GM06990 (cell line): ENCODE measurements at regions not wholly inside any gene's neighbourhood (a gene's known extent, or its start where the extent isn't known, plus 50 kb on each side); places are given as distances from the start of the nearest gene placed in this dataset.

ENCODE experiments used
- DNase-seq: peaks from one replicate; pipeline ENCODE4 v3.0.0-alpha.2; 2011; ENCODE audit not compliant: insufficient read length; ENCODE audit errors: extremely low read depth
- H3K27me3 ChIP-seq: replicated peaks from 2 replicates; pipeline ENCODE4 v1.6.0; 2011; ENCODE audit warnings: low read length; ENCODE audit not compliant: control insufficient read depth, insufficient read depth
- H3K36me3 ChIP-seq: 2 replicates; pipeline ENCODE4 v1.5.1; 2011; ENCODE audit warnings: low read length; ENCODE audit not compliant: control insufficient read depth, insufficient read depth
- H3K4me3 ChIP-seq: replicated peaks from 2 replicates; pipeline ENCODE4 v1.5.1; 2011; ENCODE audit warnings: low read depth, mild to moderate bottlenecking, control low read depth, low read length
- TF ChIP-seq, protein P1 (sequence below): IDR thresholded peaks from 2 replicates; pipeline ENCODE4 v1.5.1; 2011; ENCODE audit warnings: low read length, control low read depth, mild to moderate bottlenecking, inconsistent platforms; ENCODE audit not compliant: insufficient read depth, poor library complexity, severe bottlenecking

DNA sequence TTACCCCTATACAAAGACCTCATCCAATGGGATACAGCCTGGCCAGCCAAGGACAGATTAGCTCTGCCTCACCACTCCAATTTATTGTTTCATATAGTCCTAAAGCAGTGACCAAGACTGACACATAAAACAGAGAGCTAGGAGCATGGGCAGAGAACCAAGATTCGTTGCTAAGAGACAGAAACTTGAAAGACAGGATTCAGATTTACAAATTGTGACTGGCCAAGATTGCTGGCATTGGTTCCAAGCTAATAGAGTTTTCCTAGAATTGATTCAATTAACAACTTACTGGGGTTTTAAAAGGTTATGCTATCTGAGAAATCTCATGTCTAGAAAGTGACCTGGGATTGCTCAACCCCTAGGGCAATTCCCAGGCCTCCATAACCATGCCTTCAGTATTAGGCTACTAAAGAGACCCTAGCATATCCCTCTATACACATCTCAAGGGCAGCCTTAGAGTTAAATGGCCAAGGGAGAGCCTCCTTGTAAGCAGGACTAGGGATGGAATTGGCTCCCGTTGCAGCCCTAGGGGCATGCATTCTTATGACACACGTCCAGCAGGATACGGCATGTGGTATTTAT, 75.6 kb downstream of the ICOS start:
- DNase-seq = no peak
- Histone ChIP-seq H3K36me3 (no peaks in the 10 kb centered on the region), H3K27me3 (no peaks in the 10 kb centered on the region; the same call in 1 of the 2 replicates), H3K4me3 (no peak overlapping the region)
- TF ChIP-seq, protein P1, sequence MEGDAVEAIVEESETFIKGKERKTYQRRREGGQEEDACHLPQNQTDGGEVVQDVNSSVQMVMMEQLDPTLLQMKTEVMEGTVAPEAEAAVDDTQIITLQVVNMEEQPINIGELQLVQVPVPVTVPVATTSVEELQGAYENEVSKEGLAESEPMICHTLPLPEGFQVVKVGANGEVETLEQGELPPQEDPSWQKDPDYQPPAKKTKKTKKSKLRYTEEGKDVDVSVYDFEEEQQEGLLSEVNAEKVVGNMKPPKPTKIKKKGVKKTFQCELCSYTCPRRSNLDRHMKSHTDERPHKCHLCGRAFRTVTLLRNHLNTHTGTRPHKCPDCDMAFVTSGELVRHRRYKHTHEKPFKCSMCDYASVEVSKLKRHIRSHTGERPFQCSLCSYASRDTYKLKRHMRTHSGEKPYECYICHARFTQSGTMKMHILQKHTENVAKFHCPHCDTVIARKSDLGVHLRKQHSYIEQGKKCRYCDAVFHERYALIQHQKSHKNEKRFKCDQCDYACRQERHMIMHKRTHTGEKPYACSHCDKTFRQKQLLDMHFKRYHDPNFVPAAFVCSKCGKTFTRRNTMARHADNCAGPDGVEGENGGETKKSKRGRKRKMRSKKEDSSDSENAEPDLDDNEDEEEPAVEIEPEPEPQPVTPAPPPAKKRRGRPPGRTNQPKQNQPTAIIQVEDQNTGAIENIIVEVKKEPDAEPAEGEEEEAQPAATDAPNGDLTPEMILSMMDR = no peak

DNA sequence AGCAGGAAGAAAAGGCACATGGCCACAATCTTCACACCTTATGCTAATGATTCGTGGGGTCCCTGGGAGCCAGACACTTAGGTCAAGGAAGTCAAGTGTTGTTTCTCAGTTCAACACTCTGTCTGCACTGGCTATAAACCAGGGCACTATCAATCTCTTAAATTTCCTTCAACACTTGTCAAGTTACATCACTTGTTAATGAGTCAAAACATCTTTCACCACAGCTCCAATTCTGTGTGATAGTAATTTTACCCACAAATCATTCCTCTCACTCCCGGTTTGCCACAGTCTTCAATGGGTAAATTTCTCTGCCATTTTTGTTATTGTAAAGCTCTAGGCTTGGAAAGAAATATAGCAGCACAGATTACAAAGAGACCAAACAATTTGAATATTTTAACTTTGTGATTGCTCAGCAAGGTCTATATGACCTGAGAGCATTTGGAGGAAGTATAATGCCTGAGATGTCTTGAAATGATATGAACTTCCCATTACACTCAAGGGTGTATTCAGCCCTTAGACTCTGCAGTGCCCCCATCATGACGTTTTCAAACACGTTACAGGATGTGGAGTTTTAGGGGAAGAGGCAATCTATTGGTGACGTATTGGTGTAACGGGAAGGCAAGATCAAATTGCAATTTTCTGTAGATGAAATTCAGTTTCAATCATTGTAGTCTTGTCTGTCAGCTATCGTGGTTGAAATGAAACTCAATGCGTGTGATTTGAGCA, 78.7 kb downstream of the ICOS start:
- H3K36me3 ChIP-seq = no peaks in the 10 kb centered on the region
- TF ChIP-seq, protein P1 = no peak
- no peaks in the 10 kb centered on the region; the same call in 1 of the 2 replicates for H3K27me3 ChIP-seq
- H3K4me3 ChIP-seq = no peak overlapping the region
- DNase-seq = no peak

DNA sequence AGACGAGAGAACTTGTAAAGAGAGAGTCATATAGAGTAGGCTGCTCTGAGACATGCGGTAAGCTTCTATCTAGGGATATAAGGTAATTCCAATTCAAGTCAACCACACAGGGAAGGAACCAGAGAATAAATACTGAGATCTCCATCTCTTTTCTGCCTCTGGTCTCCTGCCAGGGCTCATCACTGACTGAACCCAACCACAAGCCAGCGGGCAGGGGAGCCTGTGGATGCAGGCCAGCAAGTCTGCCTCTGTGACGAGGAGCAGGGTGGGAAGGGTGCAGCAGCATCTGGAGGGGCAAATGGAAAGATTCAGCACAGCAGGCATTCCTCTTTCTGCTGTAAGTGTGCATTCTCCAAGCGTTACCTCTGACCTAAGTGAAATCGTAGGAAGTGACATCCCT, 82.2 kb downstream of the ICOS start:
- TF ChIP-seq, protein P1 = no peak

DNA sequence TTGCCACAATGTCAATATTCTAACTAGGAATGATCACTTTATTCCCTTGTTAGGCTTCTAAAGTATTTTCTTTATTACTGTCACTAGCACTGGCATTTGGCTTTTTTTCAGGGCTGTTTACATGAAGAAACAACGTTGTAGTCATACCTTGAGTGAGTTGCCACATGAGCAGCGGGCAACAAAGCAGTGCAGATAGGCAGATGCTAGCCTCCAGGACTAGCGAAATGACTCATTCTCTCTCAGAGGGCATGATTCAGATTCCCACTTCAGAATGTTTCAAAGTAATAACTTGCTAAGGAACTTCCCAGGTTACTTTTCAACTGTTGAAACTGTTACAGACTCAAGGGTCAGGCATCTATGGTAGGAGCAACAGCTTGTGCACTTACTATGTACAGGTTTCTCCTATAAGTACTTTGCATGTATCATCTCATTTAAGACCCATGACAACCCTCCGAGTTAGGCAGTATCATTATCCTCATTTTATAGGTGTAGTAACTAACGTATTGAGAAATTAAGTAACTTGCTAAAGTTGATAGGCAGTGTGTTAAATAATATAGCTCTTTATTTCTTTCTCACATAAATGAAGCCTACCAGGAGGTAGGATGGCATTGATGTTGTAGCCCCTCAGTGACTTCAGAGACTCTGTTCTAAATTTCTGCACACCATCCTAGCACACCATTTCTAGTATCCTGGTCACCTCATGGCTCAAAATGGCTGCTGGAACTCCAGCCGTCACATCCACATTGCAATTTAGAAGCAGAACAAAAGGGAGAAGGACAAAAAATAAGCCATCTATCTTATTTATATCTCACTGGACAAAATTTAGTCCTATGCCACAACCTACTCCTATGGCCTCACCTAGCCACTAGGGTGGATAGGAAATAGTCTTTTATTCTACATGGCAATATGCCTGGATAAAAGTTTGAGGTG, 83.3 kb downstream of the ICOS start:
- Histone ChIP-seq H3K4me3 (no peak overlapping the region), H3K36me3 (no peaks in the 10 kb centered on the region), H3K27me3 (no peaks in the 10 kb centered on the region)
- no peak for DNase-seq
- TF ChIP-seq, protein P1 = no peak

More for the DNA sequence above, 82.2 kb downstream of the ICOS start:
- H3K27me3 ChIP-seq = no peaks in the 10 kb centered on the region; the same call in 1 of the 2 replicates
- no peak for DNase-seq
- H3K36me3 ChIP-seq = no peaks in the 10 kb centered on the region
- H3K4me3 ChIP-seq = no peak overlapping the region

DNA sequence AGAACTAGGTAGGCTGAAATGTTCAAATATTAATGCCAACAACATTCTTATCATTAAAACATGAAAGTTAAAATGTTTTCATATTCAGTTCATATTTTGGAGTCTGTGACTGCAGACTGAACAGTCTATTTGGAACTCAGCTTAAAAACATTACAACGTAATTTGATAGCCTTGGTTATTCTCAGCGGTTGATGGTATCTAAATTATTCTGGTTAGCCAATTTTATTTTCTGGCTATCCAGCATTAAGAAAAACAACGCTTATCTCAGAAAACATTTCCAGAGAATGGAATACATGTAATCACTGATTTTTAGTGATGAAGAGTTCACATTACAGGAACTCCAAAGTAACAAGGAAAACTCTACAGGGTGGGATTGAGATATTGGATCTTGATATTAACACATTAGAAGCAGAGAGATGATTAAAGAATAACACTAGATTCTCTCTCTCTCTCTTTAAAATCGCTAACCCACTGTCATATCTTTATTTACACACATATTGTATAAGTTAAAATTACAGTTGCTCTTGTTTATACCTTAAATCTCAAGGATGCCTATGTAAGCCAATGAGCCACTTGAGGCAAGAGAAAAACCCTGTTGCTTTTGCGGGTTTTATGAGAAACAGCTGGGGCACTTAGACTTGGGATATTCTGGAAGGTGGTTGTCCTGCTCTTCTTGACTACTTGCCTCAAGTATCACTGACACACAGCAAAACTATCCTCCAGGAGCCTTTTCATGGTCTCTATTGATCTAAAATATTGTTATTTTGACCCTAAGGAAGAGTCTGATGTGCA, 84.9 kb downstream of the ICOS start:
- Histone ChIP-seq H3K36me3 (no peaks in the 10 kb centered on the region), H3K27me3 (no peaks in the 10 kb centered on the region), H3K4me3 (no peak overlapping the region)
- TF ChIP-seq, protein P1 = no peak
- DNase-seq = no peak
